ENCODE measurements at regions not wholly inside any gene's neighbourhood (a gene's known extent, or its start where the extent isn't known, plus 50 kb on each side); places are given as distances from the start of the nearest gene placed in this dataset.
"Not testable (repeated sequence)": the region's sequence is repeated elsewhere in the genome, so short reads cannot be mapped to it uniquely, and the experiment has no call there.

DNA sequence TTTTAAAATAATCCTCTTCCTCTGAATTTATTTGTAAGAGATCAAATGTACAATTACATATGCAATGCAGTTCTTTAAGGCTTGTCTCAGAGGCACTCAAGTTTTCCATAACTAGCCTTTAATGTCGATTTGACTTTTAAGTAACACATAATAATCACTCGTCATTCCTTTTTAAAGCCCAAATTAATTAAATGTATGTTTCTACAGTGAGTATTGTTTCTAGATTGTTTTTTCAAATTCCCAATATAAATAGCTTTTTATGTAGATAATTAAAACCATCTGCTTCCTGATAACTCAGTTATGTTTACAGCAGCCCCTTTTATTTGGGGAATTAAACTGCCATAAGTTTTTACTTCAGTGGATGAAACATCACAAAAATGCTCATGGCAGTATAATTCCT, 185.1 kb downstream of the ETNK1 start:
- no peak for DNase-seq (ENCODE audit: low read depth in 2 of 2)

DNA sequence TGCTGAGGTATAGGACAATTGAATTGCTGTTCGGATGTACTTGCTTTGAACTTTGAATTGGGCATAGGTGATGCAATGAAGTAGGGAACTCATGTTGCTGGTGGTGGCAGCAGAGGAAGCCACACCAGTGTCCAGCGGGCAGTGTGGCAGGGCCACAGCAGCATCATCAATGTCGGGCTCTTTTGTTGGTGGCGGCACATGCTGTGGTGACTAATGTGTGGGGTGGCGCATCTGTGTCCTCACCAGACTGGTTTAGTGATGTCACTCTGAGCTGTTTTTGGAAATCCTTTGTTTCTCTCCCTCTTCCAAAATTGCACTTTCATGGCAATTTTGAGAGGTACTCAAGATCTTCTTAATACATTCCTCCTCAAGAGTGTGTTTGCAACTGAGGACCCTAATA, 187.6 kb downstream of the ETNK1 start:
- no peak for DNase-seq (ENCODE audit: low read depth in 2 of 2)

DNA sequence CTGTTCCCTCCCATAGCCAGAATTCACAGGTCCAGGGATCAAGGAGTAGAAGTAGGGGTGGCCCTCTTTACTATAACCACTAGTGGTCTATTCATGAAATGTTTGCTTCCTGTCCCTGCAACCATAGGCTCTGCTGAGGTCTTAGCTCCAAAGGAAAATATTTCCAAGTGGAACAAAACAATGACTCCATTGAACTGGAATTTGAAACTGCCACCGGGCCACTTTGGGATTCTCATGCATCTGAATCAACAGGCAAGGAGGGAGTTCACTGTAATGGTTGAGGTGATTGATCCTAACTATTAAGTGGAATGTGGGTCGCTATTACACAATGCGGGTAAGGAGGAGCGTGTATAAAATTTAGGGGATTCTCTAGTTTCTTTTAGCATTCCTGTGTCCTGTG, 197.0 kb downstream of the ETNK1 start:
- DNase-seq (ENCODE audit: low read depth in 2 of 2) = no peak

DNA sequence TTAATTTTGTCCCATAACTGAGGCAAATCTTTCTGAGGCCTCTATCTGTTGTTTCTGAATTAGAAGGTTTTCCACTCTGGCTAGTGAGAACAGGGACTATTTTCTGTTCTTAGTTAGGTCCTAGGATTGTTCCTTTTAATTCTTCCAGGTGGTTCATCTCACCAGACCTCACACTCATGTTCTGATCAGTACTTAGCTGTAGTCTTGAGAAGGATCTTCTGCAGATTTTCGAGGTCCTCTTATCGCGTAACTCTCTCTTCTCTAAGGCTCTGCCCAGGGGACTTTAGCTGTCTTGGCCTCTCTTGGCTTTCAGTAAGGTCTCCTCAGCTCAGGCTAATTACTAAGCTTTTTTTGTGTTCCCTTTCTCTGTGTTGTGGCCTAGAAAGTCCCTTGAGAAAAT, 201.1 kb downstream of the ETNK1 start:
- DNase-seq (ENCODE audit: low read depth in 2 of 2) = no peak

DNA sequence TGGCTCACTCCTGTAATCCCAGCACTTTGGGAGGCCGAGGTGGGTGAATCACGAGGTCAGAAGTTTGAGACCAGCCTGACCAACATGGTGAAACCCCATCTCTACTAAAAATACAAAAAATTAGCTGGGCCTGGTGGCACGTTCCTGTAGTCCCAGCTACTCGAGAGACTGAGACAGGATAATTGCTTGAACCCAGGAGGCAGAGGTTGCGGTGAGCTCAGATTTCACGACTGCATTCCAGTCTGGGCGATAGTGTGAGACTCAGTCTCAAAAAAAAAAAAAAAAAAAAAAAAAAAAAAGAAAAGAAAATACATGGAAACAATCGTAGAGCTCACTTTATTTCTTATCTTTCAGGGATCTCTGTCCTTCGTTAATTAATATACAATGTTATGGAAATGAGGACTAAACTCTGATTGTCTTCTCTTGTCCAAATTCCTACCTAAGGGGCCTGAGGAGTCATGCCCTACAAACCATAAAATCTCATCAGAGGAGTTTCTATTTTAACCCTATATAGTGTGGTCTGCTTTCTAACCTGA, 201.5 kb downstream of the ETNK1 start:
- not testable (repeated sequence) for DNase-seq (ENCODE audit: low read depth in 2 of 2)

DNA sequence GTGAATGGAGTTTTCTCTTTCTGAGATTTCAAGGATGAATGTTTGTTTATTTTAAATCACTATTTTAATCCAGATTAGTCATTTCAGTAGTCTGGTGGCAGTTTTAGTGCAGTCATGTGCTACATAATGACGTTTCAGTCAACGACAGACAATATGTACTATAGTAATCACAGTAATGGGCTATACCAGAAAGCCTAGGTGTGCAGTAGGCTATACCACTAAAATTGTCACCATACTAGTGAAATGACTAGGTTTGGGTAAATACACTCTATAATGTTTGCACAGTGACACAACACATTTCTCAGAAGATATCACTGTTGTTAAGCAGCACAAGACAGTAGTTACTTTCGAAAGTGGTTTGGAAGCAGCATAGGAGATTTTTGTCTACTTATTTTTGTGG, 203.1 kb downstream of the ETNK1 start:
- no peak for DNase-seq (ENCODE audit: low read depth in 2 of 2)

DNA sequence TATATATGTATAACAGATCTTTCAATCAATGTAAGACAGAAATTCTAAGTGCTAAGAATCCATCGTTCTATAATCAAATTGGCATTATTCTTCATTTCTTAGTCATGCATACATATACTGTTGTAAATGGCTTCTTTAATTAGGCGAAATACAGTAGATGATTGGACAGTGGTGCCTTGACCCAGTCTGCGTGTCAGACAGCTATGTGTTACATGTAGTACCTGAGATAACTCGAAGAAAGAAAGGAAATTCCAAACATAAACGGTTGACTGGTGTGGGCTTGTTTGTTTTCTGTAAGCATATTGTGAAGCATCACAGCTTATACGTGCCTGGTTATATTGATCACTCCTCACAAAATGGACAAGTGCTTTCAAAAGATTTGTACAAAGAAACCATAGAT, 210.5 kb downstream of the ETNK1 start:
- no peak for DNase-seq (ENCODE audit: low read depth in 2 of 2)

DNA sequence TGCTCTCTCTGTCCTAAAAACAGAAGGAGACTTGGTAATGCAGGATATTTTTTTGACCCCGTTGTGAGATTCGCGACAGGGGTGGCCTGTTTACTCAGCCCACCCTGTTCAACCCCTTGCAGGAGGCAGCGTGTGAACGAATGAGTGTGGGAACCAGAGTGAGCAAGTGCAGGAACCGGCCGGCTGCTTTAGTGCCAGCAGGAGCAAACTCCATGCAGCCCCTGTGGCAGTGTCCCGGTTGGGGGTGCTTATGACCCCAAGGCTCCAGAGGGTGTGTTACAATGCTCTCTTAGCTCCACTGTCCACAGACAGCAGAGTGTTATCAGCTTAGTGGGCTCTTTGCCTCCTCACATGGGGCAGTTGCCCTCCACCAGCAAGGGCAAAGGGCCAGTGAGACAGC, 225.2 kb downstream of the ETNK1 start:
- DNase-seq (ENCODE audit: low read depth in 2 of 2) = no peak

DNA sequence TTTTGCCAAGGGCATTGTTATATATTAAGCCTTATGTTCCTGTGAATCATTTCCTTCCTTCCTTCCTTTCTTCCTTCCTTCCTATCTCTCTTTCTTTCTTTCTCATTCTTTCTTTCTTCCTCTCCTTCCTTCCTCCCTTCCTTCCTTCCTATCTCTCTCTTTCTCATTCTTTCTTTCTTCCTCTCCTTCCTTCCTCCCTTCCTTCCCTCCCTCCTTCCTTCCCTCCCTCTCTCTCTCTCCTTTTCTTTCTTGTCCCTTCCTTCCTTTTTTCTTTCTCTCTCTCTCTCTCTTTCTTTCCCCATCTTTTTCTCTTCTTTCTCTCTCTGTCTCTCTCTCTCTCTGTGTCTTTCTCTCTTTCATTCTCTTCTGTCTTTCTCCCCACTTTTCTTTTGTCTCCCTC, 226.6 kb downstream of the ETNK1 start:
- no peak for DNase-seq (ENCODE audit: low read depth in 2 of 2)

DNA sequence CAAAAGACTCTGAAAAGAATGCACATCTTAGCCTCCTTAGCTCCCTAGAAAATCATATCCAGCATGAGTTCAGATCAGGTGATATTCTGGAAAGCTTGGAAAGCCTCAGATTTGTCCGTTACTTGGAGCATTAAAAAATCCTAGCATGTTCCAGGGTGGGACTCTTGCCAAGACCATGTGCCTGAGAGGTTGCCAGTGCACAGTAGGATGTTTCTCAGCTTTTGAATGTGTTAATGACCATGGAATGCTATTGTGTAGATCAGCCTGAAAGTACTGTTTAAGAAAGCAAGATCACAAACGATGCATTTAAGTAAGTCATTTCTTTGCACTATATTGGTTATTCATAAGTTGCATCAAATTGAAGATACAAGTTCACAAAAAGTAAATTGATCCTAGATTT, 230.5 kb downstream of the ETNK1 start:
- no peak for DNase-seq (ENCODE audit: low read depth in 2 of 2)

DNA sequence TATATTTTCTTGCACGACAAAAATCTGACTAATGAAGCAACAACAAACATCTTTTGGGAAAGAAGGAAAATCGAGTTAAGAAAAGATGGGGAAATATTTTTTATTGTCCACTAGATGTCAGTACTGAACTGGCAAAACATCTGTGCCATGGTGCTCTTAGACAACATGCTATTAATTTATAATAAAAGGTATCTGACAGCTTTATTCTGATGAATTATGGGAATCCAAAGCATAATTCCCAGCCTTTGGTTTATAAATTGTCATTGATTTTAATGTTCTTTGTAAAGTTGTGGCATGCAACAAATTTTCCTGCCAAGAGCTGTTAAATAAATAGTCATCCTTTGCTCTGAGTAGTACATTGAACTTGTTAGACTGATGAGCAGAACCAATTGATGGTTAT, 231.2 kb downstream of the ETNK1 start:
- peak; percentile 15 to 16 for DNase-seq (ENCODE audit: low read depth in 2 of 2)

DNA sequence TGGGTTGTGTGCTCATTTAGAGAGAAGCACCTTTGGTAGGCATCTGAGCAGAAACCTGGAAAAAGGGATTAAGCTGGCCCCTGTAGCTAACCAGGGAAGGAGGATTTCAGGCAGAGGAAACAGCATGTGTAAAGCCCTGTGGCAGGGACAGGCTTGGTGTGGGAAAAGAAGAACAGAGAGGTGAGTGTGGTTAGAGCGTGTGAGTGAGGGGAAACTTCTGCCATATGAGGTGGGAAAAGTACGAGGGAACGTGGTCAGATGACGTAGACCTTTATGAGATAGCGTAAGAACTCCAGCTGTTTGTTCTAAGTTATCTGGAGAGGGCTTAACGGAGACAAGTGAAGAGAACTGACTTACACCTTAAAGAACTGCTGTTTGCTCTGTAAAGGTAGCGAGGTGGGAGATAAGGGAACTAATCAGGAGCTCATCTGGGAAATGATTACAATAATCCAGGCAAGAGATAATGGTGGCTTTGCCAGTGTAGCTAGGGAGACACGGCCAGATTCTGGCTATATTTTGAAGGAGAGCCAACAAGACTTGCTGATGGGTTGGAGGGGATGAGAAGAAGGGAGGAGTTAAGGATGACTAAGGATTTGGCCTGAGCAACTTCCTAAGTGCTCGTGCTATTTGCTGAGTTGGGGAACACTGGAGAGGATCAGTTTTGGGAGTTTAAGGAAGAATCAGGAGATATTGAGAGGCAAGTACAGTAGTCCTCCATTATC, 234.0 kb downstream of the ETNK1 start:
- DNase-seq (ENCODE audit: low read depth in 2 of 2) = no peak

DNA sequence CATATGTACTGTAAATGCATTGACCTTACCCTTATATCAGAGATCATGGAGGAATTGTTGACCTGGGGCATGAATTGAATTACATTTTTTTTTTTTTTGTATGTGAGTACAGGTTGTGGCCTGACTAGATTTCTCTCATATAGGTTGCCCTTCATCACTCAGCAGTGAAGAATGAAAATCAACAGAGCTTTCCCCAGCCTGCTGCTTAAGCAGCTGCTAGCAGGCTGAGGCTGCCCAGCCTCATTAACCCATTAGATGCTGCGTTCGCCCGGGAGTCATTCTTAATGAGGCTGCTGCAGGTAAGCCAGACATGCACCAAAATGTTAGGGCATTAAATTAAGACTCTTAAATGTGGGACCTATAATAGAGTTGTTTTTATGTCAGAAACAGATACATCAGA, 236.0 kb downstream of the ETNK1 start:
- no peak for DNase-seq (ENCODE audit: low read depth in 2 of 2)

DNA sequence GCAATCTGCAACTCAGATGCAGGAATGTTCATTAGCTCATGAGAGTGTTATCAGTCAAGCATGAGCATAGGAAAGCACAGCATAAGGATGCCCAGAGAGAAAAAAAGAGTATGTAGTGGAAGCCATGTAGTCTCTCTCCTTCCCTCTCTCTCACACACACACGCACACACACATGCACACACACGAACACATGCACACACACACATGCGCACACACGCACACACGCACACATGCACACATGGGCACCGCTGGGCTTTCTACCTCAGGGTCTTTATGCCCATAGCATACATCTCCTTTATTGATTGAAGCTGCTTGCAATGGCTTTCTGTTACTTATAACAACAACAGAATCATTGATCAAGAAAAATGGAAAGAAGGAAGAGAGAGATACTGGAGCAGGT, 240.9 kb downstream of the ETNK1 start:
- DNase-seq (ENCODE audit: low read depth in 2 of 2) = no peak

DNA sequence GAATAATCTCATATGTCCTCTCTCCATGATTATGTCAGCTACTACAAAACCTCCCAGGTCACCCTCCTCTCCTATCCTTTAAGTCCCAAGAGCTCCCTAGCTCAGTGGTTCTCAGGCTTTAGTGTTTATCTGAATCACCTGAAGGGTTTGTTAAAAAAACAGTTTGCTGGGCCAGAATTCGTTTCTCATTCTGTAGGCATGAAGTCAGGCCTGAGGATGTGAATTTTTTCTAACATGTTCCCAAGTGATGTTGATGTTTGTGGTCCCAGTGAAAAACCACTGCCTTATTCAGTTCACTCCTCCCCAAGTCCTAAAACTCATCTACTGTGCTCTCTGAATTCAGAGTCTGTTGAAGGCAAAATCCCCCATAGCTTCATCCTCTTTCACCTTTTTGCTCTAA, 241.4 kb downstream of the ETNK1 start:
- DNase-seq (ENCODE audit: low read depth in 2 of 2) = no peak

DNA sequence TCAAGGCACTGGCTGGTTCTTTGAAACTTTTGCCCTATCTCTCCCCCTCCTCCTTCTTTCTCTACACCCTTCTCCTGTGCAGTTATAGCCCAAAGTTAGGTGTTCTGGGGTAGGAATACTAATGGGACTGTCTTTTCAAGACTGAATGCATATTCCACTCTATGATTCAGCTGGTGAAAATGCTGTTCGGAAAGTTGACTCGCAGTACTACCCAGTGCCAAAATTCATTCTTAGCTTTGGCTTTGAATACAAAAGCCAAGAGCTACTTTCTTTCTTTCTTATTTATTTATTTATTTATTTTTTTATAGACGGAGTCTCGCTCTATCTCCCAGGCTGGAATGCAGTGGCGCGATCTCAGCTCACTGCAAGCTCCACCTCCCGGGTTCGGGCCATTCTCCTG, 249.2 kb downstream of the ETNK1 start:
- no peak for DNase-seq (ENCODE audit: low read depth in 2 of 2)

DNA sequence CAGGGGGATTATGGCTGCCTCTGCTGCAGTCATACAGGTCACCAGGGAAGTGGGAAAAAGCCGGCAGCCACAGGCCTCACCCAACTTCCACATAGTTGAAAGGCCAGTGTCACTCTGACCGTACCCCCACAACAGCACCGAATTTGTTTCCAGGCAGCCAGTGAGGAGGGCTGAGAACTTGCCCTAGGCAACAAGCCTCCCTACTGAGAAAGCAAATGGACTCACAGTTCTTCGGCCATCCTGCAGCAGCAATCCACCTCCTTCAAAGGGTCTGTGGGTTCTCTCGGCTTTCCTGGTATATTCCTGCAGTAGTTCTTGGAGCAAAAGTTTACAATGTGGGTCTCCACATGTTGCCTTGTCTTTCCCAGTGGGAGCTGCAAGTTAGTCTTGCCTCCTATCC, 251.3 kb downstream of the ETNK1 start:
- no peak for DNase-seq (ENCODE audit: low read depth in 2 of 2)

DNA sequence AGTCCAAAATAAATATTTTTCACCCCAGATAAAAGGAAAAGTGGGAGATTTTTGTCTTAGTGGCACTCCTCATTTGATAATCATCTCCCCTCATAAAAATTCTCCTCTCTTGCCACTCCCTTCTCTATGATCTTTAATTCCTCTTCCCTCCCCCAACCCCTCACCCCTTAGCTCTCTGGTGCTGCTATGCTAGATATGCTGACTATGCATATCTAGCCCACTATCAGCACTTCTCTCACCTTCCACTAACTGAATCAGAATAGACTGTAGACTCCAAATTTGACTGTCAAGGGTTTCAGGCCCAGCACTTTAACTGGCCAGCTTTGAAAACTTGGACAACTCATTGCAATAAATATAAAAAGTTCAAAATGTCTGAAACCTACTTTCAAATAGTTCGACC, 254.2 kb downstream of the ETNK1 start:
- no peak for DNase-seq (ENCODE audit: low read depth in 2 of 2)

DNA sequence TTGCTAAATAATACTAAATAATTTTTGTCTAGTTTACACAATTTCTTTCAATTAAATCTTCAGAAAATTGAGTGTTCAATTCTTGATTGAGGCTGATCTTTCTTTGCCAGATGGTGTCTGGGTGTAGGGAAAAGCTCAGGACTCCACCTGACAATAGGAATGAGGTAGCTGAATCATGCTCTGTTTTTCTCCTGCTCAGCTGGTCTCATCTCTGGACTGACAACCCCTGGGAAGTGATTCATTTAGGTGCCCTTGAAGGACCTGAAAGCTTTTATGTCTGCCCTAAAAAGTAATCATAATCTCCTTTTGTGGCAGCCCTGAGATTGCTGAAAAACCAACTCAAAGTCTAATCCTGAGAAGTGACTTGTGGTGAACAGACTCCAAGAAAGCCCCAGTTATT, 255.4 kb downstream of the ETNK1 start:
- no peak for DNase-seq (ENCODE audit: low read depth in 2 of 2)

DNA sequence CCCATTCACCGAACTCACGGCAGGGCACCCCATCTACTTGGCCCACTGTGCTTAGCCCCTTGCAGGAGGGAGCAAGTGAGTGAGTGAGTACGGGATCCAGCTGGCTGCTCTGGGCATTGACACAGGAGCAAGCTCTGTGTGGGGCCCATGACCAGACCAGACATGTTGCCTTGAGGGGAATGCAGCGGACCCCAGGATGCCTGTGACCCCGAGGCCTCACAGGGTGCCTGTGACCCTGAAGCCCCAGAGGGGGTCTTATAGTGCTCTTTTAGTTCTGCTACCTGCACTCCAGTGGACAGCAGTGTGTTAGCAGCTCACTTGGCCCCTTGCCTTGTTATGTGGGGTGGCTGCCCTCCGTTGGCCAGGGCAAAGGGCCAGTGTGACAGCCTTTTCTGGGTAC, 255.8 kb downstream of the ETNK1 start:
- no peak for DNase-seq (ENCODE audit: low read depth in 2 of 2)

DNA sequence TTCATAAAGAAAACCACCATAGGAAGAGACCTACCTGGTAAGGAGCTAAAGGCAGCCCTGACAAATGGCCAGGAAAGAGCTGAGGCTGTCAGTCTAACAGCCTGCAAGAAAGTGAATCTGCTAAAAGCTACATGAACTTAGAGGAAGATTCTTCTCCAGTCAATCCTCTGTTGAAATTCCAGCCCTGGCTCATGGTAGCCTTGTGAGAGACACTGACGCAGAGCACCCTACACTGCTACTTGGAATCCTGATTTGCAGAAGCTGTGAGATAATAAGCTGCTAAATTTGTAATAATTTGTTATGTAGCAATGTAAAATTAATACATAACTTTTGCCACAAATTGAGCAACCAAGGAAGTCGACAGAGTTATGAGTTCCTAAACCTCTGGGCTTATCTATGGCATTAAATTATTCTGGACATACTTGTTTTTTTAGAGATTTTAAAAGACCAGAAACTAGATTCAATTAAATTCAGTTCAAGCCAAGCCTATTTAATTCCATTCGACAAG, 257.0 kb downstream of the ETNK1 start:
- no peak for DNase-seq (ENCODE audit: low read depth in 2 of 2)

DNA sequence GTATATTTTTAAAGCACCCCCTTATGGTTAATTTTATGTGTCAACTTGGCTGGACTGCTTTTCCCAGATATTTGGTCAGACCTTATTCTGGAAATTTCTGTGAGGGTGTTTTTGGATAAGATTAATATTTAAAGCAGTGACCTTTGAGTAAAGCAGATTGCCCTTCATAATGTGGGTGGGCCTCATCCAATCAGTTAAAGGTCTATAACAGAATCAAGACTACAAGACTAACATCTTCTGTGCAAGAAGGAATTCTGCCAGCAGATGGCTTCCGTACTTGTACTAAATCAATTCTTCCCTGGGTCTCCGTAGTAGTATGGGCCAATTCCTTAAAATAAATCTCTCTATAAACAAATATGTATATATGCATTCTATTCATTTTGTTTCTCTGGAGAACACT, 257.6 kb downstream of the ETNK1 start:
- DNase-seq (ENCODE audit: low read depth in 2 of 2) = no peak

DNA sequence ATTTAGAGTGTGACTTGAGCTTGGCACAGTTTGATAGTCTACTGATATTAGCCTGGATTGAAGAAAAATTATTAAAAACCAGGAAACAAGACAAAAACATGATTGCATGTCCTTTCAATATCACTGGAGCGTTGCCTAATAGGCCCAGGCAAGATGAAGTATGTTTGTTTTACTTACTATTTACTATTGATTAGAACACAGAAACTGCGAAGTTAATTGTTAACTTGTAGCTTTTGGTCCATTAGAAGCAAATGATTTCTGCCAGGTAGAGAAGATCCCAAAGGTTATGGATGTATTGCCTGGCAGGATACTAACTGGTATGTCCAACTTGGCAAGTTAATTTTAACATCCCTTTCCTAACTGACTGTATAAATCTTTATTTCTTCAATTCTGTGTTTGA, 268.9 kb downstream of the ETNK1 start:
- DNase-seq (ENCODE audit: low read depth in 2 of 2) = no peak

DNA sequence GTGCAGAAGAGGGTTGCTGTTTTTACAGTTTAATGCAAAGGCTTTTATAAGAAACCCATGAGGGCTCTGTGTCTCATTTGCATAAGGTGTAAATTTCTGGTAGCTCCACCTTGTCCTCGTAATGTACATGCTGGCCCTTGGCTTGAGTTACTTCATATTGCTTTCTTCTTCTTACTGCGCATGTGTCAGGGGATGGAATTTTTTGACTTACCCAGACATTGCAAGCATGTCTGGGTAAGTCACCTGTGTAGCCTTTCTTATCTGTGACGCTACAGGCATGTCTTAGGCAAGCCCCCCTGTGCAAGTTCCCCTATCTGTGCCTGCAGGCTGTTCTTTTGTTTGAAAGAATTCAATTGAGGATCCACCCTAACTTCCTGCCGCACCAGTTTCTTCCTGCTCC, 274.2 kb downstream of the ETNK1 start:
- DNase-seq (ENCODE audit: low read depth in 2 of 2) = no peak

Data from fibroblast of skin of left quadriceps (primary cell).